ENCODE measurements at regions not wholly inside any gene's neighbourhood (a gene's known extent, or its start where the extent isn't known, plus 50 kb on each side); places are given as distances from the start of the nearest gene placed in this dataset.

GRCh38 chr10:110447886-110448285 is 49.8 kb upstream of the DUSP5 start:
- no peak for TF ChIP-seq CTCF (conservative IDR thresholded peaks at IDR 0.05; ENCODE audit: low read depth, low read length)
- DNase-seq (ENCODE audit: low read depth), result no peak
- H3K4me3 ChIP-seq (ENCODE audit: low read depth, low read length), result no peak overlapping the region

Data from choroid plexus epithelial cell (primary cell).